GM21423 (cell line): ENCODE measurements at regions not wholly inside any gene's neighbourhood (a gene's known extent, or its start where the extent isn't known, plus 50 kb on each side); places are given as distances from the start of the nearest gene placed in this dataset.

Source experiments
- ATAC-seq: cut with Tn5 transposase; IDR thresholded peaks from one replicate; pipeline ENCODE4 v1.9.1; 2021; ENCODE audit warnings: mild to moderate bottlenecking, moderate library complexity; ENCODE audit not compliant: unreplicated experiment

- ATAC-seq: no peak
Observed at GRCh38 chr9:13053504-13053903, 226.0 kb downstream of the MPDZ start.

GRCh38 chr9:13054389-13054788 is 225.1 kb downstream of the MPDZ start:
- ATAC-seq: no peak
